Cardiac muscle cell (in vitro differentiated cells and primary cell): ENCODE measurements at regions not wholly inside any gene's neighbourhood (a gene's known extent, or its start where the extent isn't known, plus 50 kb on each side); places are given as distances from the start of the nearest gene placed in this dataset.
A peak's percentile ranks its signal among the peaks of the same experiment; 100 is the strongest.

ENCODE experiments used
- DNase-seq, 2 donors: peaks; one replicate each; pipeline versions ENCODE4 v3.0.0 to v3.0.0-alpha.2; 2010 to 2017; ENCODE audit warnings: low read depth in 1 of 2, low spot score in 1 of 2
- H3K27ac ChIP-seq: fragments of 200-600 bp; sonication (generic); 2 replicates; pipeline ENCODE4 v1.5.1; 2016
- H3K27me3 ChIP-seq: fragments of 200-600 bp; sonication (generic); 2 replicates; pipeline ENCODE4 v1.6.0; 2016; ENCODE audit warnings: control low read depth
- H3K36me3 ChIP-seq: fragments of 200-600 bp; sonication (generic); 2 replicates; pipeline ENCODE4 v1.5.1; 2016; ENCODE audit warnings: control low read depth
- H3K4me1 ChIP-seq: fragments of 200-600 bp; sonication (generic); 2 replicates; pipeline ENCODE4 v1.8.1; 2017; ENCODE audit warnings: low read depth, mild to moderate bottlenecking, mixed run types
- H3K4me3 ChIP-seq: fragments of 200-600 bp; sonication (generic); 2 replicates; pipeline ENCODE4 v1.5.1; 2016; ENCODE audit warnings: mild to moderate bottlenecking
- H3K9me3 ChIP-seq: fragments of 200-600 bp; sonication (generic); 2 replicates; pipeline ENCODE4 v1.5.1; 2017; ENCODE audit warnings: low read depth, mild to moderate bottlenecking, control low read depth
- TF ChIP-seq, protein P1 (sequence below): IDR thresholded peaks from 2 replicates; pipeline ENCODE4 v1.5.1; 2012; ENCODE audit warnings: low read depth, mild to moderate bottlenecking, low read length

DNA sequence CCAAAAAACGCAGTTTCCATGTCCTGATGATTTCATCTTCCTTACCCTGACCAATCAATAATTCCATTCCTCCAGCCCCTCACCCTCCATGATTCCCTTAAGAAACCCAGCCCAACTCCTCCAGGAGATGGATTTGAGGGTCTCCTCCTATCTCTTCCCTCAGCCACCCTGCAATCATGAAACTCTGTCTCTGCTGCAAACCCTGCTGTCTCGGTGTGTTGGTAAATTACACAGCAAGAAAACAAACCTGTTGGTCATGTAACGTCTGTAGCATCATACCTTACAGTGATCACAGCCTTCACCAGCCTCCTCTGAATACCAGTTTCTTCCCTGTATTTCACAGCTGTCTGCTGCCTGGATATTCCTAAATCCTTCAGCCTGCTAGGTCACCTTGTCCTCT is 300.7 kb upstream of the NEBL start:
- no peak overlapping the region for H3K27ac ChIP-seq
- no peaks in the 10 kb centered on the region for H3K27me3 ChIP-seq
- H3K4me1 ChIP-seq, result no peaks in the 10 kb centered on the region
- H3K36me3 ChIP-seq, result no peaks in the 10 kb centered on the region
- no peak for DNase-seq
- H3K9me3 ChIP-seq, result no peaks in the 10 kb centered on the region
- TF ChIP-seq, protein P1, sequence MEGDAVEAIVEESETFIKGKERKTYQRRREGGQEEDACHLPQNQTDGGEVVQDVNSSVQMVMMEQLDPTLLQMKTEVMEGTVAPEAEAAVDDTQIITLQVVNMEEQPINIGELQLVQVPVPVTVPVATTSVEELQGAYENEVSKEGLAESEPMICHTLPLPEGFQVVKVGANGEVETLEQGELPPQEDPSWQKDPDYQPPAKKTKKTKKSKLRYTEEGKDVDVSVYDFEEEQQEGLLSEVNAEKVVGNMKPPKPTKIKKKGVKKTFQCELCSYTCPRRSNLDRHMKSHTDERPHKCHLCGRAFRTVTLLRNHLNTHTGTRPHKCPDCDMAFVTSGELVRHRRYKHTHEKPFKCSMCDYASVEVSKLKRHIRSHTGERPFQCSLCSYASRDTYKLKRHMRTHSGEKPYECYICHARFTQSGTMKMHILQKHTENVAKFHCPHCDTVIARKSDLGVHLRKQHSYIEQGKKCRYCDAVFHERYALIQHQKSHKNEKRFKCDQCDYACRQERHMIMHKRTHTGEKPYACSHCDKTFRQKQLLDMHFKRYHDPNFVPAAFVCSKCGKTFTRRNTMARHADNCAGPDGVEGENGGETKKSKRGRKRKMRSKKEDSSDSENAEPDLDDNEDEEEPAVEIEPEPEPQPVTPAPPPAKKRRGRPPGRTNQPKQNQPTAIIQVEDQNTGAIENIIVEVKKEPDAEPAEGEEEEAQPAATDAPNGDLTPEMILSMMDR, result no peak
- no peak overlapping the region for H3K4me3 ChIP-seq

DNA sequence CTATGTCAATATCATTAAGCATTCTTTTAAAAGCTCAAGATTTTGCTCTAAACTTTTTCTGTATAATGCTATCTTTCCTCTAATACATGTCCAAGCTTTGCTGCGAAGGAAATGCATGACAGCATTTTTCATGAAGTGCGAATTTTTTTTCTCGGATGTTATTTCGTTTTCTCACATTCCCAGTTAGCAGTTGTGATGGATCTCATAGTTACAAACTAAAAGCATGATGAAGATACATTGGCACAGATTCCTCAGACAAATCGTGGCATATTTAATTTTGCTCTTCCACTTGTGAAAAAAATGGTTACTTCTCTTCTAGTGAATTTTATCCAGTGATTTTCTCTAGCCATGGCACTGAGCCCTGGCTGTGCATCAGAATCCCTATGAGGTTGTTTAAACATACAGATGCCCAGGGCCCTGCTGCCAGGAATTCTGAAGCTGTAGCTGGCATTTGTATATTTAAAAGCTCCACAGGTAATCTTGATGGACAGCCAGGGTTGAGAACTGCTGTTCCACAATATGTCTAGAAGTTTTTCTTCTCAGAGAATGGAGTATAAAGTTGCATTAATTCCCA is 299.8 kb upstream of the NEBL start:
- H3K27ac ChIP-seq, result no peak overlapping the region
- H3K4me3 ChIP-seq, result no peak overlapping the region
- DNase-seq, result no peak
- no peaks in the 10 kb centered on the region for H3K4me1 ChIP-seq
- H3K27me3 ChIP-seq, result no peaks in the 10 kb centered on the region
- TF ChIP-seq, protein P1, result no peak
- no peaks in the 10 kb centered on the region for H3K36me3 ChIP-seq
- no peaks in the 10 kb centered on the region for H3K9me3 ChIP-seq

DNA sequence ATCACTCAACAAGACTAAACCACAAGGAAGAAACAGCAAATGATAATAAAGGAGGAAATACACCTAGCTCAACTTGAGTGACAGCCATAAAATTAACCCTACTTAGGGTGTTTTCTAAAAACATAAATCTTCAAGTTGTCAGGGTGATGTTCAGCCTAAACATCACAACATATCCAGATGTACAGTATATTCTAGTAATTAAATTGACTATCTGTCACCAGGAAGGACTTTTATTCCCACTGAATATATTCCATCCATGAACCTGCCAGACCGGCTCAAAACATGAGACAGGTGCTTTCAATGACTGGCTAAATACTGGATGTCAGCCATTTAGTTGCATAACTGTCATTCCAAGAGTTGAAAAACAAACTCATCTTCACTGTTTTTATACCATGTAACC is 298.1 kb upstream of the NEBL start:
- Histone ChIP-seq H3K9me3 (no peaks in the 10 kb centered on the region), H3K27ac (no peak overlapping the region), H3K4me1 (no peaks in the 10 kb centered on the region), H3K36me3 (no peaks in the 10 kb centered on the region), H3K27me3 (no peaks in the 10 kb centered on the region), H3K4me3 (no peak overlapping the region)
- TF ChIP-seq, protein P1, result no peak
- DNase-seq, result peak in 1 of 2 donors; percentile 16

DNA sequence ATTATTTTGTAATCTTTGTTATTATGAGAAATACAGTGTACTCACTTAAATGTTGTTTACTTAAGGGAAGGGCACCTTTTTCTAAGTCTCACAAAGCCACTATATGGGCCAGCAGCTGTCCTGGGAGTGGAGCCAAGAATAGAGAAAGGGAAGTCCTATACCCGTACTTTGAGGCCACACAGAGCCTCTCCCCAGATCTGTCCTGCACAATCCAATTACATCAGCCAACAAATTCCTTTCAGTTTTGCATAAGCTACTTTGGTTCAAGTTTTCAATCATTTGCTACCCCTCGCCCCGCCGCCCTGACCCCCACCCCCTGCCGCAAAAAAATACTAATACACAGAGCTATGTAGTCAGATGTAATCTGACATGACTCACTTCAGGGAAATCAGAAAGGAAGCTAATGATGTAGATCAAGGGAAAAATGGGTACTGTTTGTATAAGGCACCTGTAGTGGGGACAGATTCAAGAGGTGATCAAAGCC is 297.4 kb upstream of the NEBL start:
- H3K4me1 ChIP-seq, result no peaks in the 10 kb centered on the region
- H3K27me3 ChIP-seq, result no peaks in the 10 kb centered on the region
- H3K27ac ChIP-seq, result no peak overlapping the region
- no peak overlapping the region for H3K4me3 ChIP-seq
- H3K36me3 ChIP-seq, result no peaks in the 10 kb centered on the region
- no peaks in the 10 kb centered on the region for H3K9me3 ChIP-seq
- peak in 1 of 2 donors; percentile 70 for DNase-seq
- TF ChIP-seq, protein P1, result no peak

DNA sequence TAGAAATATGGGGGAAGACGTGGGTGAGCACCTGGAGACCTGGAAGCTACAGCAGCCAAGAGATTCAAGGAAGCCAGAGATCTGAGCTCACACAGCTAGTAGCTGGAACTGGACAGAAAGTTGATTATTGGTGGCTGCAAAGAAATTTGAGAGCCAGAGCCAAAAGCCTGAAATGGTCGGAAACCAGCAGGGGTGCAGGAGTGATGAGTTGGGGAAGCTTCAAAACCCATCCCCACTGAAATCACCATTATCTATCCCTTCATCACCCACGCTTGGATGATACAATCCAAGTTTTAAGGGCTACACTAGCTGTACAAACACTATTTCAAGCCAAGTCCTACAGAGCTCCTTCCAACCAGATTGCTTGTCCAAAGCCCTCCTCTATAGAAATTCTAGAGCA is 296.1 kb upstream of the NEBL start:
- DNase-seq, result no peak
- Histone ChIP-seq H3K9me3 (no peaks in the 10 kb centered on the region), H3K27me3 (no peaks in the 10 kb centered on the region), H3K4me1 (no peaks in the 10 kb centered on the region), H3K4me3 (no peak overlapping the region), H3K27ac (no peak overlapping the region), H3K36me3 (no peaks in the 10 kb centered on the region)
- TF ChIP-seq, protein P1, result no peak
